Caco-2 (cell line): ENCODE measurements at regions not wholly inside any gene's neighbourhood (a gene's known extent, or its start where the extent isn't known, plus 50 kb on each side); places are given as distances from the start of the nearest gene placed in this dataset.
"Not testable (repeated sequence)": the region's sequence is repeated elsewhere in the genome, so short reads cannot be mapped to it uniquely, and the experiment has no call there.

ENCODE experiments used
- BruUV-seq: library from RNA; stranded (reverse); fragments of 400-500 nt; replicated peaks from 2 replicates; lab custom pipeline; 2021; lab: Mats Ljungman, UMichigan
- CTCF ChIA-PET: fragments of 300-600 bp; sonication (Branson Sonifier 250); formaldehyde crosslinking; loops from one replicate; lab custom pipeline; 2022; ENCODE audit warnings: antibody characterized with exemption; lab: Charles Lee
- POLR2A ChIA-PET: fragments of 300-600 bp; sonication (Branson Sonifier 250); formaldehyde crosslinking; loops from one replicate; lab custom pipeline; 2022; ENCODE audit warnings: antibody characterized with exemption; lab: Charles Lee
- DNase-seq, 2 experiments: peaks; one replicate each; pipeline versions ENCODE4 v3.0.0 to v3.0.0-alpha.2; 2020 to 2022
- H3K27me3 ChIP-seq: replicated peaks from 2 replicates; pipeline ENCODE4 v1.6.0; 2011; ENCODE audit warnings: low read length; ENCODE audit not compliant: control insufficient read depth, insufficient read depth
- H3K36me3 ChIP-seq: 2 replicates; pipeline ENCODE4 v1.5.1; 2011; ENCODE audit warnings: low read length; ENCODE audit not compliant: control insufficient read depth, insufficient read depth
- H3K4me1 ChIP-seq: fragments of 250-450 bp; sonication (Bioruptor Pico); 2 replicates; pipeline ENCODE4 v1.5.1; 2020; ENCODE audit warnings: mild to moderate bottlenecking
- H3K4me3 ChIP-seq: 2 replicates; pipeline ENCODE4 v1.5.1; 2011; ENCODE audit warnings: low read depth, mild to moderate bottlenecking, control low read depth, low read length
- H3K9me3 ChIP-seq: fragments of 250-450 bp; sonication (Bioruptor Pico); 2 replicates; pipeline ENCODE4 v1.5.1; 2020; ENCODE audit warnings: mild to moderate bottlenecking, moderate library complexity
- H3K27ac Mint-ChIP-seq: one replicate; pipeline ENCODE4 v1.8.0; 2022; ENCODE audit warnings: mixed read lengths; ENCODE audit not compliant: unreplicated experiment
- H3K27me3 Mint-ChIP-seq: one replicate; pipeline ENCODE4 v1.8.0; 2022; ENCODE audit warnings: mixed read lengths; ENCODE audit not compliant: insufficient read depth, unreplicated experiment
- H3K36me3 Mint-ChIP-seq: one replicate; pipeline ENCODE4 v1.8.0; 2022; ENCODE audit warnings: mild to moderate bottlenecking, mixed read lengths; ENCODE audit not compliant: insufficient read depth, unreplicated experiment
- H3K4me1 Mint-ChIP-seq: one replicate; pipeline ENCODE4 v1.8.0; 2022; ENCODE audit warnings: low read depth, mixed read lengths; ENCODE audit not compliant: unreplicated experiment
- H3K4me3 Mint-ChIP-seq: one replicate; pipeline ENCODE4 v1.8.0; 2022; ENCODE audit warnings: mild to moderate bottlenecking, moderate library complexity, mixed read lengths; ENCODE audit not compliant: unreplicated experiment
- H3K9me3 Mint-ChIP-seq: one replicate; pipeline ENCODE4 v1.8.0; 2022; ENCODE audit warnings: mixed read lengths; ENCODE audit not compliant: unreplicated experiment
- intact Hi-C: fragments of 100-400 bp; cut with micrococcal nuclease; formaldehyde crosslinking; loops from one replicate; pipeline ENCODE4 v1.10.0; 2022; ENCODE audit not compliant: unreplicated experiment

- H3K4me1 Mint-ChIP-seq, H3K27me3 Mint-ChIP-seq, H3K36me3 ChIP-seq, H3K4me3 ChIP-seq, DNase-seq, intact Hi-C loops, CTCF ChIA-PET, H3K9me3 Mint-ChIP-seq, H3K9me3 ChIP-seq, H3K36me3 Mint-ChIP-seq, H3K27me3 ChIP-seq, BruUV-seq, H3K4me3 Mint-ChIP-seq, H3K27ac Mint-ChIP-seq, POLR2A ChIA-PET, H3K4me1 ChIP-seq: not testable (repeated sequence)
These were observed 56.5 kb upstream of the RABL2A start for GRCh38 chr2:113570509-113571009.

- H3K4me3 ChIP-seq, H3K4me3 Mint-ChIP-seq, intact Hi-C loops, BruUV-seq, H3K4me1 ChIP-seq, DNase-seq, H3K27ac Mint-ChIP-seq, CTCF ChIA-PET, POLR2A ChIA-PET, H3K27me3 ChIP-seq, H3K4me1 Mint-ChIP-seq, H3K36me3 ChIP-seq, H3K9me3 ChIP-seq, H3K9me3 Mint-ChIP-seq, H3K36me3 Mint-ChIP-seq, H3K27me3 Mint-ChIP-seq: not testable (repeated sequence)
These were observed 55.5 kb upstream of the RABL2A start for GRCh38 chr2:113571482-113572068.

DNA sequence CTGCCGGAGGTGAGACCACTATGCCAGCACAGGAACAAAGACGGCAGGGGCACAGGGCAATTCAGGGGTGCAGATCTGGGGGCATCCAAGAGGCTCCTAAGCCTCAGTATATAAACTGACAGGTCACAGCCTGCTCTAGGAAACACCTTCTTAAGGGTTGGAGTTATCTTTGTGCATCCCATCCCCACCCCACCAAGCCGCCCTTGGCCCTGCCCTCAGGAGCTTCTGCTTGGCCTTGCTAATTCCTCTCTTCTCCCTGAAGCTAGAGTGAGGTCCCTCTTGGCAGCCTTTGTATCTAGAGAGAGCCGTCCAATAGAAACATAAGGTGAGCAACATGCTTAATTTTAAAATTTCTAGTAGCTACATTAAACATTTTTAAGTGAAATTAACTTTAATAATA is 51.3 kb upstream of the RABL2A start:
- H3K4me1 Mint-ChIP-seq, intact Hi-C loops, DNase-seq, H3K9me3 Mint-ChIP-seq, H3K4me3 ChIP-seq, H3K4me3 Mint-ChIP-seq, H3K4me1 ChIP-seq, H3K27ac Mint-ChIP-seq, H3K36me3 Mint-ChIP-seq, CTCF ChIA-PET, POLR2A ChIA-PET, H3K27me3 Mint-ChIP-seq, H3K27me3 ChIP-seq, BruUV-seq, H3K9me3 ChIP-seq, H3K36me3 ChIP-seq: not testable (repeated sequence)

DNA sequence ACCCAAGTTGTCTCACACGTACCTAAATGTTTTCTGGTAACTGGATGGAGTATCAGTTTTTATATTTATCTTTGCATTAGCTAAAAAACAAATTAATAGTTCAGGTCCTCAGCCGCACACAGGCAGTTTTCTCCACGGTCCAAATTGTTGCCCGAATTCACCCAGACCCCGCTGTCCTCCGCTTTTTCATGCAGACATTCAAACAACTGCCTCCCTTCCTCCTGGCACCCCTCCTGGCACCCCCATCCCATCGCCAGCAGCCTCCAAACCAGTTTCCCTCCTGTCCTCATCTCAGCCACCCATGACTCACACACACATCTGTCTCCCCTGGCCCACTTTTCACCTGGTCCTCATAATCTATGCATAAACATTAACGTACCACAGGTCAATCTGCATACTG is 50.7 kb upstream of the RABL2A start:
- POLR2A ChIA-PET, H3K36me3 Mint-ChIP-seq, H3K27me3 Mint-ChIP-seq, DNase-seq, intact Hi-C loops, H3K9me3 ChIP-seq, H3K4me1 ChIP-seq, BruUV-seq, H3K4me1 Mint-ChIP-seq, H3K27ac Mint-ChIP-seq, H3K4me3 ChIP-seq, H3K36me3 ChIP-seq, H3K9me3 Mint-ChIP-seq, H3K4me3 Mint-ChIP-seq, H3K27me3 ChIP-seq, CTCF ChIA-PET: not testable (repeated sequence)
